ENCODE measurements at regions not wholly inside any gene's neighbourhood (a gene's known extent, or its start where the extent isn't known, plus 50 kb on each side); places are given as distances from the start of the nearest gene placed in this dataset.

DNA sequence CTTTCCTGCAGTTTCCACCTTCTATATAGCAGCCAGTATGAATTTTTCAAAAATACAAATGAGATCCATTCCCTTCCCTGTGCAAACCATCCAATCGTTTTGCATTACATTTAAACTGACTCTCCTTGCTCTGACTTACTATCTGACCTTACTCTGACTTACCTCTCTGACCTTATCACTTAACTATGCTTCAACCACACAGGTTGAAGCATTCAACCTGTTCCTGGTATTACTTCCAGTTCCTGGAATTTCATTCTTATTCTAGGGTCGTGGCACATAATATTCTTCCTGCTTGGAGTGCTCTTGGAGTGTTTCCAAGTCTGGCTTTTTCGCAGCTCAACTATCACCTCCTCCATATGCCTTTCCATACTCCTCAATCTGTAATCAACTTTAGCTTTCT lies 850.6 kb upstream of the CHAC2 start:
- H3K36me3 ChIP-seq = no peaks in the 10 kb centered on the region
- 11 to 45% methylated on average over 1 to 3 of the region's 3 CpGs for WGBS, 2 donors (ENCODE audit: low coverage in 1 of 2)
- H3K4me1 ChIP-seq = no peaks in the 10 kb centered on the region
- H3K9me3 ChIP-seq = no peaks in the 10 kb centered on the region
- no peak for ATAC-seq
- H3K27me3 ChIP-seq = no peaks in the 10 kb centered on the region
- H3K4me3 ChIP-seq = no peak overlapping the region
- TF ChIP-seq POLR2AphosphoS5 (IDR thresholded peaks at IDR 0.05) = no peak
- TF ChIP-seq EP300 (IDR thresholded peaks at IDR 0.05) = no peak
- TF ChIP-seq POLR2A (IDR thresholded peaks at IDR 0.05) = no peak
- TF ChIP-seq CTCF (IDR thresholded peaks at IDR 0.05) = no peak
- no peak overlapping the region for H3K27ac ChIP-seq

GRCh38 chr2:52904355-52904891 lies 863.2 kb upstream of the CHAC2 start:
- Histone ChIP-seq H3K27ac (no peak overlapping the region), H3K4me1 (no peaks in the 10 kb centered on the region), H3K36me3 (no peaks in the 10 kb centered on the region), H3K4me3 (no peak overlapping the region), H3K27me3 (no peaks in the 10 kb centered on the region), H3K9me3 (peaks cover 0 to 19% (median 0%) of the 10 kb centered on the region in 3 donors)
- no peak for TF ChIP-seq EP300 (IDR thresholded peaks at IDR 0.05)
- TF ChIP-seq POLR2A (IDR thresholded peaks at IDR 0.05) = no peak
- TF ChIP-seq POLR2AphosphoS5 (IDR thresholded peaks at IDR 0.05) = no peak
- TF ChIP-seq CTCF (IDR thresholded peaks at IDR 0.05) = no peak
- 22 to 25% methylated on average over 1 of the region's 1 CpG for WGBS, 2 donors (ENCODE audit: low coverage in 1 of 2)
- ATAC-seq = no peak

- Histone ChIP-seq H3K27me3 (no peaks in the 10 kb centered on the region), H3K4me3 (no peak overlapping the region), H3K4me1 (no peaks in the 10 kb centered on the region), H3K36me3 (no peaks in the 10 kb centered on the region), H3K9me3 (peaks cover 0 to 40% (median 0%) of the 10 kb centered on the region in 3 donors), H3K27ac (no peak overlapping the region)
- no peak for ATAC-seq
- WGBS, 2 donors (ENCODE audit: low coverage in 1 of 2) = 53 to 58% methylated on average over 2 of the region's 2 CpGs
- TF ChIP-seq POLR2AphosphoS5 (IDR thresholded peaks at IDR 0.05) (no peak), CTCF (IDR thresholded peaks at IDR 0.05) (no peak), EP300 (IDR thresholded peaks at IDR 0.05) (no peak), POLR2A (IDR thresholded peaks at IDR 0.05) (no peak)
Measured at GRCh38 chr2:52897511-52898044, 870.0 kb upstream of the CHAC2 start.

DNA sequence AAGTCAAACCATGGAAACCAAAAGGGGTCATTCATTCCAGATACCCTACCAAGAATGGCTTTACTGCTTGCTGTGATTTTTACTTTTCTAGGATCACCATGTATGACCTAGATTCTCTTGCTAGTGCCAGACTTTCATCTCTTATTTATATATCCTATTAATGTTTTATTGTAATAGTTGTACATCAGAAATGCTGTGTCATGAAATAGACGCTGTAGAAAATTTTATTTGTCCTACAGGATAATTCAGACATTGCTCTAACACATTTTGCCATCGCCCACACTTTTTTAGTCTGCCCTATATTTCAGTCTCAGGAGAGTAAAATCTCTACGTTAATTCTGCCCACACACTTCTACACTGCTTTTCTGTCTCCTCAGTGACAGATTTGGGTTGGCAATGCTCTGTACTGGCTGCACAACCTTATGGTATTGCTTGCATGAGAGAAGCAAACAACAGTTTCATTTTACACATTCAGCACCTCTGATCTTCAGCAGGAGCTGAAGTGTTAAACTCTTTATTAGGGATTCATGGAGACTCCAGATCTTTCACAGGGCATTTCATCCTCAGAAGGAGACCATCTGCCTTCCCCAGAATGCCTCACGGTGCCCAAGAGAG lies 871.8 kb upstream of the CHAC2 start:
- ATAC-seq = no peak
- no peak for TF ChIP-seq CTCF (IDR thresholded peaks at IDR 0.05)
- TF ChIP-seq POLR2AphosphoS5 (IDR thresholded peaks at IDR 0.05) = no peak
- TF ChIP-seq EP300 (IDR thresholded peaks at IDR 0.05) = no peak
- no peak for TF ChIP-seq POLR2A (IDR thresholded peaks at IDR 0.05)
- WGBS, 2 donors (ENCODE audit: low coverage in 1 of 2) = 54 to 59% methylated on average over 3 to 4 of the region's 4 CpGs
- H3K36me3 ChIP-seq = no peaks in the 10 kb centered on the region
- no peaks in the 10 kb centered on the region for H3K27me3 ChIP-seq
- no peak overlapping the region for H3K4me3 ChIP-seq
- peaks cover 0 to 39% (median 0%) of the 10 kb centered on the region in 3 donors for H3K9me3 ChIP-seq
- H3K4me1 ChIP-seq = no peaks in the 10 kb centered on the region
- no peak overlapping the region for H3K27ac ChIP-seq

DNA sequence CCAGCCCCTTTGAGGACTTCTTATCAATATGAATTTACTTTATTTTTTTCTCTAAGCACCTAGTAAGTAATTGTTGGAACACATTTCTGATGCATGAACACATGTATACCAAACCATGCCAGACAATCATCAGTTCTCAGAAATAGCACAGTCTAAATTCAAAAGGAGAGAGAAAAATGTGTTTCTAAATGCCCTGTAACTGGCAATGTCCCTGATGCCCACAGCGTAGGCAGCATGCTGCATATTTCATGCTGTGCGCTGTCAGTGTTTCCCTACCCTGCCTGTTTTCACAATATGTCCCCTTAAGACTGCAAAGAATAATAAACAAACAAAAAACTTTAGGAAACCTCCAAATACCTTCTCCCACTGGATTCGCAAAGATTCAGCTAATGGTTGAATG lies 881.0 kb upstream of the CHAC2 start:
- Histone ChIP-seq H3K36me3 (no peaks in the 10 kb centered on the region), H3K9me3 (peaks cover 0 to 3% (median 0%) of the 10 kb centered on the region in 3 donors), H3K27me3 (no peaks in the 10 kb centered on the region), H3K4me1 (no peaks in the 10 kb centered on the region), H3K4me3 (no peak overlapping the region), H3K27ac (no peak overlapping the region)
- ATAC-seq = no peak
- 35 to 84% methylated on average over 3 of the region's 3 CpGs for WGBS, 2 donors (ENCODE audit: low coverage in 1 of 2)
- no peak for TF ChIP-seq POLR2A (IDR thresholded peaks at IDR 0.05)
- TF ChIP-seq CTCF (IDR thresholded peaks at IDR 0.05) = no peak
- no peak for TF ChIP-seq POLR2AphosphoS5 (IDR thresholded peaks at IDR 0.05)
- no peak for TF ChIP-seq EP300 (IDR thresholded peaks at IDR 0.05)
